ENCODE measurements at regions not wholly inside any gene's neighbourhood (a gene's known extent, or its start where the extent isn't known, plus 50 kb on each side); places are given as distances from the start of the nearest gene placed in this dataset.

DNA sequence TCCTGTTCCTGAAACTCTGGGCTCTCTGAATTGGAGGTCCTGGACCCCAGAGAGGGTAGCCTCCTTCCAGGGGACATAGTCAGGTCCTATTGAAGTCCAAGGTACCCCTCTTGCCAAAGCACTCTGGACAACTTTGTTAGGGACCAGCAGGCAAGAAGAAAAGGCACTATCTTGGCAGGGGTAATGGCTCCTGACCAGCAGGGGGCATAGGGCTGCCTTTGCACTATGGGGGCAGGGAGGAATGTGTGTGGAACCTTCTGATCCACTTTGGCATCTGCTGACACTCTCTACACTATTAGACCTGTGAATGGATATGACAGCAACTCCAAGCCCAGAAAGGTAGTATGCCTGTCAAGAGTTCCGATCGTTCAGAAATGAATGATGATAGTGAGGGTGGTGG is 179.0 kb upstream of the CD180 start:
- no peak for DNase-seq (ENCODE audit: low spot score in 2 of 2)
- Mint-ChIP-seq H3K27ac (no peak overlapping the region), H3K4me1 (peaks cover 13% of the 10 kb centered on the region), H3K9me3 (no peaks in the 10 kb centered on the region), H3K4me3 (no peak overlapping the region), H3K36me3 (no peaks in the 10 kb centered on the region)
- no peak for ATAC-seq

- Mint-ChIP-seq H3K9me3 (no peaks in the 10 kb centered on the region), H3K27ac (no peak overlapping the region), H3K4me1 (peaks cover 13% of the 10 kb centered on the region), H3K36me3 (no peaks in the 10 kb centered on the region), H3K4me3 (no peak overlapping the region)
- DNase-seq (ENCODE audit: low spot score in 2 of 2) (no peak), ATAC-seq (peak; percentile 37)
Measured at GRCh38 chr5:67374378-67374777, 177.8 kb upstream of the CD180 start.

- no peak overlapping the region for H3K4me3 Mint-ChIP-seq
- DNase-seq (ENCODE audit: low spot score in 2 of 2) (no peak), ATAC-seq (no peak)
Measured at GRCh38 chr5:67373518-67373917, 176.9 kb upstream of the CD180 start.

DNA sequence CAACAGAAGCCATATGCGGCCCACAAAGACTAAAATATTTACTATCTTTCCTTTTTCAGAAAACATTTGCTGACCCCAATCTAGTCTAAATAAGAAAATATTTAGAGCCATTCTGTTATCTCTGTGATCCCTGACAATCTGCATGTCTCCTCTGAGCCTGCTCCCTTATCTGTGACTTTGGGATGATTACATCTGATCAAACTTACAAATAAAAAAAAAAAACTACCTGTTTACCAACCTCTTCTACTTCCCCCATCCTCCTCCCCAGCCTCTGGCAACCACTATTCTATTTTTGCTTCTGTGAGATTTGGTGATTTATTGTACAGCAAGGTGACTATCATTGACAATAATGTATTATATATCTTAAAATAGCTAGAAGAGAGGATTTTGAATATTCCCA is 176.3 kb upstream of the CD180 start:
- Mint-ChIP-seq H3K4me3 (no peak overlapping the region), H3K36me3 (no peaks in the 10 kb centered on the region), H3K4me1 (peaks cover 13% of the 10 kb centered on the region), H3K27ac (no peak overlapping the region), H3K9me3 (no peaks in the 10 kb centered on the region)
- DNase-seq (ENCODE audit: low spot score in 2 of 2), result no peak
- ATAC-seq, result no peak

More at GRCh38 chr5:67373518-67373917, 176.9 kb upstream of the CD180 start:
- no peak overlapping the region for H3K27ac Mint-ChIP-seq
- H3K9me3 Mint-ChIP-seq, result no peaks in the 10 kb centered on the region
- H3K36me3 Mint-ChIP-seq, result no peaks in the 10 kb centered on the region
- peaks cover 13% of the 10 kb centered on the region for H3K4me1 Mint-ChIP-seq

GRCh38 chr5:67371924-67372323 is 175.3 kb upstream of the CD180 start:
- ATAC-seq, result no peak
- Mint-ChIP-seq H3K4me1 (peaks cover 13% of the 10 kb centered on the region), H3K36me3 (no peaks in the 10 kb centered on the region), H3K4me3 (no peak overlapping the region), H3K27ac (no peak overlapping the region), H3K9me3 (no peaks in the 10 kb centered on the region)
- DNase-seq (ENCODE audit: low spot score in 2 of 2), result no peak

- no peak for ATAC-seq
- Mint-ChIP-seq H3K27ac (no peak overlapping the region), H3K36me3 (no peaks in the 10 kb centered on the region), H3K9me3 (no peaks in the 10 kb centered on the region), H3K4me3 (no peak overlapping the region), H3K4me1 (no peaks in the 10 kb centered on the region)
- no peak for DNase-seq (ENCODE audit: low spot score in 2 of 2)
Measured at GRCh38 chr5:67366691-67367395, 170.2 kb upstream of the CD180 start.

GRCh38 chr5:67366276-67366675 is 169.7 kb upstream of the CD180 start:
- Mint-ChIP-seq H3K9me3 (no peaks in the 10 kb centered on the region), H3K36me3 (no peaks in the 10 kb centered on the region), H3K4me3 (no peak overlapping the region), H3K4me1 (no peaks in the 10 kb centered on the region), H3K27ac (no peak overlapping the region)
- ATAC-seq (no peak), DNase-seq (ENCODE audit: low spot score in 2 of 2) (no peak)

DNA sequence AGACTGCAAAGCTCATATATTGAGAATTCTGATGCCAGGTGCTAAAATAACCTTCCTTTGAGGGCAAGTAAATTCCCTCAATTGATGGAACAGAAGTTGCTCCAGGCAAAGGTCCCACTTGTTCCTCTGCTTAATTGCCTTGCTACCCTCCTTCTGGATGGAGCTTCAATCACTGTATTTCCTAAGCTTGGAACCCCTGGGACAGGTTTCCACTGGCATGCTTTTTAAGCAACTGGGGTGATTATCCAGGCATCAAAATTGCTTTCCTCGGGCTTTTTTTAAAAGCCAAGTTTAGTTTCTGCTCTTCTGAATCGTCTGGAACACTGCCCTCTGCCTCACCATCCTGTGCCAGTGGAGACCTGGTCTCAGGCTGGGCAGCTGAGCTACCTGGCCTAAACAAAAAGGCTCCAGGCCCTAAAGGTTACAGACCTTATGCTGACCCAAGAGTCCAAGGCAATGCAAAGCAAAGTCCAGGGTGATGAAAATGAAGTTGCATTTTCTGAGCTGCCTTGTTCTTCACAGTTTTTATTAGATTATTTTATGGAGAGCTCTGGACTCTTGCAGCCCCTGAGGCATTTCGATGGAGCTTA is 167.9 kb upstream of the CD180 start:
- Mint-ChIP-seq H3K9me3 (no peaks in the 10 kb centered on the region), H3K36me3 (no peaks in the 10 kb centered on the region)
- ATAC-seq, result no peak

DNA sequence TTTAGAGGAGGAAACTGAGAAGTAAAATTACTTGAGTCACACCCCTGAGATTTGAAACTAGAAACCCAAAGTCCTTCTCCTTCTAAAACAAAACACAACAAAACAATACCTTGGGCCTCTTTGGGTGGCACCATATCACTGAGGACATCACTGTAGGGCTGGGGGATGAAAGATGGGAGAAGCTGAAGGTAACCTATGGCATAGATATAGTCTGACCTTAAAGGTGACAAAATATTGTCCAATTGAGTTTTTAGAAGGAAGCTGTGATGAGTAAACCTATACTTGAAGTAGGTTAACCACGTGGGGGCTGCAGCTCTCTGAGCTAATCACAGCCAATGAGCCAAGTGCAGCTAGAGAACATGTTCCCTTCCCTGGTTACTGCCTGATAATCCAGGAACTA is 167.4 kb upstream of the CD180 start:
- Mint-ChIP-seq H3K27ac (no peak overlapping the region), H3K36me3 (no peaks in the 10 kb centered on the region), H3K4me1 (peaks cover 11% of the 10 kb centered on the region), H3K9me3 (no peaks in the 10 kb centered on the region), H3K4me3 (no peak overlapping the region)
- ATAC-seq (peak; percentile 13), DNase-seq (ENCODE audit: low spot score in 2 of 2) (no peak)

More for the DNA sequence above, 167.9 kb upstream of the CD180 start:
- Mint-ChIP-seq H3K4me3 (no peak overlapping the region), H3K27ac (no peak overlapping the region), H3K4me1 (peaks cover 11% of the 10 kb centered on the region)
- DNase-seq (ENCODE audit: low spot score in 2 of 2), result no peak

- ATAC-seq, result no peak
- H3K27ac Mint-ChIP-seq, result no peak overlapping the region
Measured at GRCh38 chr5:67363180-67363709, 166.6 kb upstream of the CD180 start.

GRCh38 chr5:67361932-67362729 is 165.5 kb upstream of the CD180 start:
- Mint-ChIP-seq H3K4me3 (no peak overlapping the region), H3K9me3 (no peaks in the 10 kb centered on the region), H3K4me1 (peaks cover 11% of the 10 kb centered on the region), H3K36me3 (no peaks in the 10 kb centered on the region), H3K27ac (no peak overlapping the region)
- no peak for ATAC-seq
- no peak for DNase-seq (ENCODE audit: low spot score in 2 of 2)

More at GRCh38 chr5:67363180-67363709, 166.6 kb upstream of the CD180 start:
- peaks cover 11% of the 10 kb centered on the region for H3K4me1 Mint-ChIP-seq
- H3K4me3 Mint-ChIP-seq, result no peak overlapping the region
- DNase-seq (ENCODE audit: low spot score in 2 of 2), result no peak
- H3K36me3 Mint-ChIP-seq, result no peaks in the 10 kb centered on the region
- H3K9me3 Mint-ChIP-seq, result no peaks in the 10 kb centered on the region

DNA sequence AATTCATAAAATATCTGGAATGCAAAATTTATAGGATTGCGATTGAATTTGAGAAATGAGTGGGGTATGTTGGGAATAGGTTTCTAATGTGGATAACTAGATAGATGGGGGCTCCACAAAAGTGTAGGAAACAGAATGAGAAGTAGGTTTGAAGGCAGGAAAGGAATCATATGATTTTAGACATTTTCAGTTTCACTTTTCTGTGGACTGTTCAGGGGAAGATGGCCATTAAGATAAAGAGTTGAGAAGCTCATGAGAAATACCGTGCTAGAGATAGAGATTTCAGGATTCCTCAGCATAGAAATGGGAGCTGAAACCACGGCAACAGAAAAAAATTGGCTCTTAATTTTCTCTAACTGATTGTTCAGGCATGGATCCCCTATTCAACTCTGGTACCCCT is 163.4 kb upstream of the CD180 start:
- Mint-ChIP-seq H3K27ac (no peak overlapping the region), H3K9me3 (no peaks in the 10 kb centered on the region), H3K4me3 (no peak overlapping the region), H3K4me1 (peaks cover 11% of the 10 kb centered on the region), H3K36me3 (no peaks in the 10 kb centered on the region)
- ATAC-seq, result no peak
- DNase-seq (ENCODE audit: low spot score in 2 of 2), result no peak

- H3K36me3 Mint-ChIP-seq, result no peaks in the 10 kb centered on the region
- ATAC-seq (no peak), DNase-seq (ENCODE audit: low spot score in 2 of 2) (no peak)
- no peaks in the 10 kb centered on the region for H3K9me3 Mint-ChIP-seq
- H3K27ac Mint-ChIP-seq, result no peak overlapping the region
- H3K4me1 Mint-ChIP-seq, result peaks cover 11% of the 10 kb centered on the region
- H3K4me3 Mint-ChIP-seq, result no peak overlapping the region
Measured at GRCh38 chr5:67358186-67358585, 161.6 kb upstream of the CD180 start.

- Mint-ChIP-seq H3K4me1 (peaks cover 24% of the 10 kb centered on the region), H3K4me3 (no peak overlapping the region), H3K9me3 (no peaks in the 10 kb centered on the region), H3K36me3 (no peaks in the 10 kb centered on the region), H3K27ac (no peak overlapping the region)
- DNase-seq (ENCODE audit: low spot score in 2 of 2), result no peak
- ATAC-seq, result no peak
Measured at GRCh38 chr5:67355120-67355713, 158.6 kb upstream of the CD180 start.
